ENCODE measurements at regions not wholly inside any gene's neighbourhood (a gene's known extent, or its start where the extent isn't known, plus 50 kb on each side); places are given as distances from the start of the nearest gene placed in this dataset.
A peak's percentile ranks its signal among the peaks of the same experiment; 100 is the strongest.

DNA sequence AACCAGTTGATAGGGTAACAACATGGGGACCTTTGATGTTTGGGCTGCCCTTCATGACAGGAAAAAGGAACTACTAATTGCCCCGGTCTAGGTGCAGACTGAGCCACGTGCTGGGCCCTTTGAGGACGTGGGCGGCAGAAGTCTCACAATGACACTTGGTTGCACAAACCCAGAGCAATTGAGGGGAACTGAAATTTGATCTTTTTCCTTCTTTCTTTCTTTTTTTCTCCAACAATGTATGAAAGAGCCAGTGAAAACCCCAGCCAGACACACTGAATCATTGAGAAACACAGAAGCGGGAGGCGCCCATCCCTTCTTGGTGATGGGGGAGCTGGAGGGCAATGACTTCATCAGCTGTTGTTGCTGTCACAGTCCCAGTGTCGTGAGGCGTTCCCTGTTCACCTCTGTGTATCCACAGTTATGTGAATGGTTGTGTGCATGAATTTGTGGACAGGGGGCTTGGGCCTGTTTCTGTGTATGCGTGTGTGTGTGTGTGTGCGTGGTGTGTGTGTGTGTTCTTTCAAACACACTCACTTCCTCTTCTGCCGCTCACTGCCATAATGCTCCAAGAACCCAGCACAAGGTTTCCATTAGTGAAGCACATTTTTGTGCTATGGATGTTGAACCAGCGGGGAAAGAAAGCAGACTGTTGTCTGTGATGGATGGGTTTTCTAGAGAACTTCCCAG is 137.5 kb upstream of the CCND2 start (continued):
- TF ChIP-seq RAD21 (IDR thresholded peaks at IDR 0.05; ENCODE audit: insufficient read depth, low read depth, low read length): no peak
- peak; percentile 17; the same call in 1 of the 2 replicates for TF ChIP-seq HDGF (IDR thresholded peaks at IDR 0.05)
- TF ChIP-seq, protein P1, sequence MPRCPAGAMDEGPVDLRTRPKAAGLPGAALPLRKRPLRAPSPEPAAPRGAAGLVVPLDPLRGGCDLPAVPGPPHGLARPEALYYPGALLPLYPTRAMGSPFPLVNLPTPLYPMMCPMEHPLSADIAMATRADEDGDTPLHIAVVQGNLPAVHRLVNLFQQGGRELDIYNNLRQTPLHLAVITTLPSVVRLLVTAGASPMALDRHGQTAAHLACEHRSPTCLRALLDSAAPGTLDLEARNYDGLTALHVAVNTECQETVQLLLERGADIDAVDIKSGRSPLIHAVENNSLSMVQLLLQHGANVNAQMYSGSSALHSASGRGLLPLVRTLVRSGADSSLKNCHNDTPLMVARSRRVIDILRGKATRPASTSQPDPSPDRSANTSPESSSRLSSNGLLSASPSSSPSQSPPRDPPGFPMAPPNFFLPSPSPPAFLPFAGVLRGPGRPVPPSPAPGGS (IDR thresholded peaks at IDR 0.05; ENCODE audit: borderline replicate concordance, insufficient read depth, low read depth, low read length, poor library complexity, severe bottlenecking): peak; percentile 77
- TF ChIP-seq SIN3A (IDR thresholded peaks at IDR 0.05; ENCODE audit: low read depth, low read length): 0 out of 2 replicates have a peak, but pooled peaks have one; percentile 34
- peak; percentile 84 for TF ChIP-seq FOXM1 (IDR thresholded peaks at IDR 0.05; ENCODE audit: low read depth, low read length)
- TF ChIP-seq BACH1 (IDR thresholded peaks at IDR 0.05; ENCODE audit: borderline replicate concordance): peak; percentile 84; the same call in 1 of the 2 replicates
- TF ChIP-seq NFYB (IDR thresholded peaks at IDR 0.05; ENCODE audit: insufficient read depth, low read depth, low read length): 0 out of 2 replicates have a peak, but pooled peaks have one; percentile 7
- peak; percentile 87 for TF ChIP-seq MEF2B (IDR thresholded peaks at IDR 0.05; ENCODE audit: partially characterized antibody, poor library complexity, severe bottlenecking)
- TF ChIP-seq, protein P2, sequence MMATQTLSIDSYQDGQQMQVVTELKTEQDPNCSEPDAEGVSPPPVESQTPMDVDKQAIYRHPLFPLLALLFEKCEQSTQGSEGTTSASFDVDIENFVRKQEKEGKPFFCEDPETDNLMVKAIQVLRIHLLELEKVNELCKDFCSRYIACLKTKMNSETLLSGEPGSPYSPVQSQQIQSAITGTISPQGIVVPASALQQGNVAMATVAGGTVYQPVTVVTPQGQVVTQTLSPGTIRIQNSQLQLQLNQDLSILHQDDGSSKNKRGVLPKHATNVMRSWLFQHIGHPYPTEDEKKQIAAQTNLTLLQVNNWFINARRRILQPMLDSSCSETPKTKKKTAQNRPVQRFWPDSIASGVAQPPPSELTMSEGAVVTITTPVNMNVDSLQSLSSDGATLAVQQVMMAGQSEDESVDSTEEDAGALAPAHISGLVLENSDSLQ (IDR thresholded peaks at IDR 0.05): peak; percentile 79
- TF ChIP-seq LARP7 (IDR thresholded peaks at IDR 0.05): no peak
- TF ChIP-seq TARDBP (IDR thresholded peaks at IDR 0.05; ENCODE audit: borderline replicate concordance): no peak
- TF ChIP-seq, protein P3, sequence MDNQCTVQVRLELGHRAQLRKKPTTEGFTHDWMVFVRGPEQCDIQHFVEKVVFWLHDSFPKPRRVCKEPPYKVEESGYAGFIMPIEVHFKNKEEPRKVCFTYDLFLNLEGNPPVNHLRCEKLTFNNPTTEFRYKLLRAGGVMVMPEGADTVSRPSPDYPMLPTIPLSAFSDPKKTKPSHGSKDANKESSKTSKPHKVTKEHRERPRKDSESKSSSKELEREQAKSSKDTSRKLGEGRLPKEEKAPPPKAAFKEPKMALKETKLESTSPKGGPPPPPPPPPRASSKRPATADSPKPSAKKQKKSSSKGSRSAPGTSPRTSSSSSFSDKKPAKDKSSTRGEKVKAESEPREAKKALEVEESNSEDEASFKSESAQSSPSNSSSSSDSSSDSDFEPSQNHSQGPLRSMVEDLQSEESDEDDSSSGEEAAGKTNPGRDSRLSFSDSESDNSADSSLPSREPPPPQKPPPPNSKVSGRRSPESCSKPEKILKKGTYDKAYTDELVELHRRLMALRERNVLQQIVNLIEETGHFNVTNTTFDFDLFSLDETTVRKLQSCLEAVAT (IDR thresholded peaks at IDR 0.05): peak; percentile 71
- TF ChIP-seq RB1 (IDR thresholded peaks at IDR 0.05; ENCODE audit: borderline replicate concordance): peak; percentile 47; the same call in 1 of the 2 replicates
- TF ChIP-seq, protein P4, sequence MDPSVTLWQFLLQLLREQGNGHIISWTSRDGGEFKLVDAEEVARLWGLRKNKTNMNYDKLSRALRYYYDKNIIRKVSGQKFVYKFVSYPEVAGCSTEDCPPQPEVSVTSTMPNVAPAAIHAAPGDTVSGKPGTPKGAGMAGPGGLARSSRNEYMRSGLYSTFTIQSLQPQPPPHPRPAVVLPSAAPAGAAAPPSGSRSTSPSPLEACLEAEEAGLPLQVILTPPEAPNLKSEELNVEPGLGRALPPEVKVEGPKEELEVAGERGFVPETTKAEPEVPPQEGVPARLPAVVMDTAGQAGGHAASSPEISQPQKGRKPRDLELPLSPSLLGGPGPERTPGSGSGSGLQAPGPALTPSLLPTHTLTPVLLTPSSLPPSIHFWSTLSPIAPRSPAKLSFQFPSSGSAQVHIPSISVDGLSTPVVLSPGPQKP (IDR thresholded peaks at IDR 0.05; ENCODE audit: low read depth, low read length): no peak
- peak; percentile 61; the same call in 1 of the 2 replicates for TF ChIP-seq ZNF24 (IDR thresholded peaks at IDR 0.05)
- TF ChIP-seq PAX5 (IDR thresholded peaks at IDR 0.05; ENCODE audit: borderline replicate concordance, low read depth, low read length): peak; percentile 89
- no peak for TF ChIP-seq CHD1 (IDR thresholded peaks at IDR 0.05; ENCODE audit: low read depth, low read length)
- TF ChIP-seq GATAD2B (conservative IDR thresholded peaks at IDR 0.05; ENCODE audit: low read depth): peak; percentile 81; the same call in 1 of the 2 replicates
- no peak for TF ChIP-seq SUPT20H (IDR thresholded peaks at IDR 0.05; ENCODE audit: borderline replicate concordance, control insufficient read depth, low read depth, low read length)
- TF ChIP-seq, protein P5, sequence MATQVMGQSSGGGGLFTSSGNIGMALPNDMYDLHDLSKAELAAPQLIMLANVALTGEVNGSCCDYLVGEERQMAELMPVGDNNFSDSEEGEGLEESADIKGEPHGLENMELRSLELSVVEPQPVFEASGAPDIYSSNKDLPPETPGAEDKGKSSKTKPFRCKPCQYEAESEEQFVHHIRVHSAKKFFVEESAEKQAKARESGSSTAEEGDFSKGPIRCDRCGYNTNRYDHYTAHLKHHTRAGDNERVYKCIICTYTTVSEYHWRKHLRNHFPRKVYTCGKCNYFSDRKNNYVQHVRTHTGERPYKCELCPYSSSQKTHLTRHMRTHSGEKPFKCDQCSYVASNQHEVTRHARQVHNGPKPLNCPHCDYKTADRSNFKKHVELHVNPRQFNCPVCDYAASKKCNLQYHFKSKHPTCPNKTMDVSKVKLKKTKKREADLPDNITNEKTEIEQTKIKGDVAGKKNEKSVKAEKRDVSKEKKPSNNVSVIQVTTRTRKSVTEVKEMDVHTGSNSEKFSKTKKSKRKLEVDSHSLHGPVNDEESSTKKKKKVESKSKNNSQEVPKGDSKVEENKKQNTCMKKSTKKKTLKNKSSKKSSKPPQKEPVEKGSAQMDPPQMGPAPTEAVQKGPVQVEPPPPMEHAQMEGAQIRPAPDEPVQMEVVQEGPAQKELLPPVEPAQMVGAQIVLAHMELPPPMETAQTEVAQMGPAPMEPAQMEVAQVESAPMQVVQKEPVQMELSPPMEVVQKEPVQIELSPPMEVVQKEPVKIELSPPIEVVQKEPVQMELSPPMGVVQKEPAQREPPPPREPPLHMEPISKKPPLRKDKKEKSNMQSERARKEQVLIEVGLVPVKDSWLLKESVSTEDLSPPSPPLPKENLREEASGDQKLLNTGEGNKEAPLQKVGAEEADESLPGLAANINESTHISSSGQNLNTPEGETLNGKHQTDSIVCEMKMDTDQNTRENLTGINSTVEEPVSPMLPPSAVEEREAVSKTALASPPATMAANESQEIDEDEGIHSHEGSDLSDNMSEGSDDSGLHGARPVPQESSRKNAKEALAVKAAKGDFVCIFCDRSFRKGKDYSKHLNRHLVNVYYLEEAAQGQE (IDR thresholded peaks at IDR 0.05; ENCODE audit: low read depth, low read length): no peak
